Neural progenitor cell (in vitro differentiated cells): ENCODE measurements at regions not wholly inside any gene's neighbourhood (a gene's known extent, or its start where the extent isn't known, plus 50 kb on each side); places are given as distances from the start of the nearest gene placed in this dataset.
"Not testable (repeated sequence)": the region's sequence is repeated elsewhere in the genome, so short reads cannot be mapped to it uniquely, and the experiment has no call there.

Source experiments
- DNase-seq: peaks from one replicate; pipeline ENCODE4 v3.0.0-alpha.2; 2016; ENCODE audit warnings: low spot score
- H2AFZ ChIP-seq: fragments of 200-600 bp; sonication (generic); replicated peaks from 2 replicates; pipeline ENCODE4 v1.6.1; 2016; ENCODE audit warnings: antibody characterized with exemption
- H3F3A ChIP-seq: fragments of 200-600 bp; sonication (generic); 2 replicates; pipeline ENCODE4 v1.6.1; 2016; ENCODE audit warnings: antibody characterized with exemption, low read depth
- H3K27ac ChIP-seq: fragments of 200-600 bp; sonication (generic); 2 replicates; pipeline ENCODE4 v1.5.1; 2016; ENCODE audit warnings: mild to moderate bottlenecking
- H3K27me3 ChIP-seq: fragments of 200-600 bp; sonication (generic); 2 replicates; pipeline ENCODE4 v1.6.1; 2016; ENCODE audit warnings: mild to moderate bottlenecking, moderate library complexity
- H3K36me3 ChIP-seq: fragments of 200-600 bp; sonication (generic); 2 replicates; pipeline ENCODE4 v1.5.1; 2016
- H3K4me1 ChIP-seq: fragments of 200-600 bp; sonication (generic); 2 replicates; pipeline ENCODE4 v1.6.1; 2016; ENCODE audit warnings: mixed run types
- H3K4me2 ChIP-seq: fragments of 200-600 bp; sonication (generic); 2 replicates; pipeline ENCODE4 v1.6.1; 2016
- H3K4me3 ChIP-seq: fragments of 200-600 bp; sonication (generic); 2 replicates; pipeline ENCODE4 v1.5.1; 2016
- H3K79me2 ChIP-seq: fragments of 200-600 bp; sonication (generic); 2 replicates; pipeline ENCODE4 v1.6.1; 2016; ENCODE audit warnings: low read depth
- H3K9ac ChIP-seq: fragments of 200-600 bp; sonication (generic); 2 replicates; pipeline ENCODE4 v1.6.1; 2016
- H3K9me3 ChIP-seq: fragments of 200-600 bp; sonication (generic); 2 replicates; pipeline ENCODE4 v1.5.1; 2016; ENCODE audit warnings: low read depth
- H4K20me1 ChIP-seq: fragments of 200-600 bp; sonication (generic); 2 replicates; pipeline ENCODE4 v1.6.1; 2016; ENCODE audit warnings: low read depth
- H3K27ac Mint-ChIP-seq: 3 replicates; pipeline ENCODE4 v1.8.0; 2021; ENCODE audit warnings: mixed read lengths
- H3K27me3 Mint-ChIP-seq: 2 replicates; pipeline ENCODE4 v1.8.0; 2022; ENCODE audit warnings: low read depth, mild to moderate bottlenecking, inconsistent platforms, moderate library complexity, mixed read lengths; ENCODE audit not compliant: insufficient read depth
- H3K36me3 Mint-ChIP-seq: 3 replicates; pipeline ENCODE4 v1.8.0; 2021; ENCODE audit warnings: mixed read lengths
- H3K4me1 Mint-ChIP-seq: 3 replicates; pipeline ENCODE4 v1.8.0; 2021; ENCODE audit warnings: mixed read lengths
- H3K4me3 Mint-ChIP-seq: 3 replicates; pipeline ENCODE4 v1.8.0; 2021; ENCODE audit warnings: mild to moderate bottlenecking, moderate library complexity, mixed read lengths
- H3K9me3 Mint-ChIP-seq: 3 replicates; pipeline ENCODE4 v1.8.0; 2020; ENCODE audit warnings: mixed read lengths
- EZH2 ChIP-seq: fragments of 200-600 bp; sonication (generic); IDR thresholded peaks from 2 replicates; pipeline ENCODE4 v1.6.1; 2017; ENCODE audit warnings: antibody characterized with exemption, mild to moderate bottlenecking, moderate library complexity
- EZH2phosphoT487 ChIP-seq: fragments of 200-600 bp; sonication (generic); IDR thresholded peaks from 2 replicates; pipeline ENCODE4 v1.6.1; 2017; ENCODE audit warnings: antibody characterized with exemption
- TF ChIP-seq, protein P1 (sequence below): fragments of 200-600 bp; sonication (generic); IDR thresholded peaks from 2 replicates; pipeline ENCODE4 v1.5.1; 2017; ENCODE audit warnings: antibody characterized with exemption, mild to moderate bottlenecking

- Mint-ChIP-seq H3K27ac (no peak overlapping the region), H3K4me3 (no peak overlapping the region), H3K27me3 (peaks cover 1% of the 10 kb centered on the region), H3K9me3 (no peaks in the 10 kb centered on the region), H3K36me3 (no peaks in the 10 kb centered on the region), H3K4me1 (peaks cover 24% of the 10 kb centered on the region)
- Histone ChIP-seq H3K9me3 (no peaks in the 10 kb centered on the region), H3K4me1 (peaks cover 10% of the 10 kb centered on the region), H3K36me3 (no peaks in the 10 kb centered on the region), H2AFZ (no peak overlapping the region), H4K20me1 (no peaks in the 10 kb centered on the region), H3K9ac (no peak overlapping the region), H3K4me2 (no peak overlapping the region), H3K27ac (no peak overlapping the region), H3K4me3 (no peak overlapping the region), H3F3A (no peaks in the 10 kb centered on the region), H3K79me2 (no peaks in the 10 kb centered on the region), H3K27me3 (no peaks in the 10 kb centered on the region)
- DNase-seq = no peak
- TF ChIP-seq EZH2 (no peak), EZH2phosphoT487 (no peak)
- TF ChIP-seq, protein P1, sequence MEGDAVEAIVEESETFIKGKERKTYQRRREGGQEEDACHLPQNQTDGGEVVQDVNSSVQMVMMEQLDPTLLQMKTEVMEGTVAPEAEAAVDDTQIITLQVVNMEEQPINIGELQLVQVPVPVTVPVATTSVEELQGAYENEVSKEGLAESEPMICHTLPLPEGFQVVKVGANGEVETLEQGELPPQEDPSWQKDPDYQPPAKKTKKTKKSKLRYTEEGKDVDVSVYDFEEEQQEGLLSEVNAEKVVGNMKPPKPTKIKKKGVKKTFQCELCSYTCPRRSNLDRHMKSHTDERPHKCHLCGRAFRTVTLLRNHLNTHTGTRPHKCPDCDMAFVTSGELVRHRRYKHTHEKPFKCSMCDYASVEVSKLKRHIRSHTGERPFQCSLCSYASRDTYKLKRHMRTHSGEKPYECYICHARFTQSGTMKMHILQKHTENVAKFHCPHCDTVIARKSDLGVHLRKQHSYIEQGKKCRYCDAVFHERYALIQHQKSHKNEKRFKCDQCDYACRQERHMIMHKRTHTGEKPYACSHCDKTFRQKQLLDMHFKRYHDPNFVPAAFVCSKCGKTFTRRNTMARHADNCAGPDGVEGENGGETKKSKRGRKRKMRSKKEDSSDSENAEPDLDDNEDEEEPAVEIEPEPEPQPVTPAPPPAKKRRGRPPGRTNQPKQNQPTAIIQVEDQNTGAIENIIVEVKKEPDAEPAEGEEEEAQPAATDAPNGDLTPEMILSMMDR = no peak
These were observed 84.0 kb downstream of the NSUN2 start for GRCh38 chr5:6548756-6549285.

DNA sequence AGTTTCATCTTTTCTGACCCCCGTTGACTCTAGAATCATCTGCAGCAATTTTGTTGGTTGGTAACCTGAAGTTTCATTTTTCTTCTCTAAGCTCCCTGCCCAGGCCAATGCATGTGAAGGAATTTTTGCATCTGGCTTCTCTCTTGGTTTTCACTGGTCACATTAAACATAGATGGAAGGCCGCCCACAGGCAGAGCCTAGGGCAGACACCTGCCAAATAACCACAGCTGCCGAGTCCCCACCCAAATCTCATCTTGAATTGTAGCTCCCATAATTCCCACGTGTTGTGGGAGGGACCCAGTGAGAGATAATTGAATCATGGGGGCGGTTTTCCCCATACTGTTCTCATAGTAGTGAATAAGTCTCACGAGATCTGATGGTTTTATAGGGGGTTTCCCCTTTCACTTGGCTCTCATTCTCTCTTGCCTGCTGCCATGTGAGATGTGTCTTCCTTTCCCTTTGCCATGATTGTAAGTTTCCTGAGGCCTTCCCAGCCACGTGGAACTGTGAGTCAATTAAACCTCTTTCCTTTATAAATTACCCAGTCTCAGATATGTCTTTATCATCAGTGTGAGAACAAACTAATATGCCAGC is 84.8 kb downstream of the NSUN2 start:
- not testable (repeated sequence) for H3F3A ChIP-seq, H3K36me3 ChIP-seq, H3K27me3 Mint-ChIP-seq, H4K20me1 ChIP-seq, DNase-seq, H3K79me2 ChIP-seq, H3K27ac Mint-ChIP-seq, H3K27me3 ChIP-seq, H3K4me3 ChIP-seq, H3K4me3 Mint-ChIP-seq, H3K9me3 ChIP-seq, H3K4me2 ChIP-seq, H3K36me3 Mint-ChIP-seq, H3K4me1 ChIP-seq, H3K9me3 Mint-ChIP-seq, H3K27ac ChIP-seq, H3K9ac ChIP-seq, H2AFZ ChIP-seq
- peaks cover 24% of the 10 kb centered on the region for H3K4me1 Mint-ChIP-seq

DNA sequence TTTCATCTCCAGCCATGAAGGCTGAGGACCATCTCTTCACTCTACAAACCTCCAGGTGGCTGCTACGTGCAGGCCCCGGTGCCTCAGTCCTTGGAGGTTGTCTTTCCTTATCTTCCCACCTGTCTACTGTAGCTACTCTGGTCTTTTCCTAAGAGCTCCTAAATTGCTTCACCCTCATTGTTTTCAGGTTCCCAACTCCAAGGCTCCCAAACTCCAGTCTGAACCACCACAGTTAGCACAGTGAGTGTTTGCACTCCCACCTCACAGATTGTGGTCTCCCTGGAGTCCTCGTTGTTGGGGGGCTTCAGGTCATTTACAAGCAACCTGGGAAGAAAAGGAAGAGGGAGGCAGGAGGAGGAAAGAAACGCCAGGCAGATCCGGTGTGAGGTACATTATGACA is 85.3 kb downstream of the NSUN2 start:
- Mint-ChIP-seq H3K36me3 (no peaks in the 10 kb centered on the region), H3K4me3 (no peak overlapping the region), H3K9me3 (no peaks in the 10 kb centered on the region), H3K27me3 (peaks cover 2% of the 10 kb centered on the region), H3K4me1 (peaks cover 24% of the 10 kb centered on the region), H3K27ac (no peak overlapping the region)
- no peaks in the 10 kb centered on the region for H3K36me3 ChIP-seq
- no peaks in the 10 kb centered on the region for H3K27me3 ChIP-seq
- no peaks in the 10 kb centered on the region for H3F3A ChIP-seq
- no peak overlapping the region for H3K27ac ChIP-seq
- H3K4me2 ChIP-seq = no peak overlapping the region
- H3K9ac ChIP-seq = no peak overlapping the region
- H3K4me3 ChIP-seq = no peak overlapping the region
- peaks cover 10% of the 10 kb centered on the region for H3K4me1 ChIP-seq
- TF ChIP-seq EZH2 (no peak), EZH2phosphoT487 (no peak)
- TF ChIP-seq, protein P1 = no peak
- no peaks in the 10 kb centered on the region for H3K9me3 ChIP-seq
- no peak overlapping the region for H2AFZ ChIP-seq
- DNase-seq = no peak
- no peaks in the 10 kb centered on the region for H3K79me2 ChIP-seq
- no peaks in the 10 kb centered on the region for H4K20me1 ChIP-seq

GRCh38 chr5:6545770-6546690 is 86.8 kb downstream of the NSUN2 start:
- Mint-ChIP-seq H3K4me3 (no peak overlapping the region), H3K36me3 (no peaks in the 10 kb centered on the region), H3K4me1 (peaks cover 24% of the 10 kb centered on the region), H3K27me3 (peaks cover 2% of the 10 kb centered on the region), H3K9me3 (no peaks in the 10 kb centered on the region), H3K27ac (no peak overlapping the region)
- H3K79me2 ChIP-seq = no peaks in the 10 kb centered on the region
- no peaks in the 10 kb centered on the region for H3K27me3 ChIP-seq
- H3F3A ChIP-seq = no peaks in the 10 kb centered on the region
- H3K9ac ChIP-seq = no peak overlapping the region
- peak overlapping the region; percentile 52 for H3K4me2 ChIP-seq
- H3K27ac ChIP-seq = no peak overlapping the region
- no peaks in the 10 kb centered on the region for H4K20me1 ChIP-seq
- no peaks in the 10 kb centered on the region for H3K36me3 ChIP-seq
- DNase-seq = peak; percentile 42
- no peak overlapping the region for H2AFZ ChIP-seq
- H3K9me3 ChIP-seq = no peaks in the 10 kb centered on the region
- TF ChIP-seq EZH2 (no peak), EZH2phosphoT487 (no peak)
- TF ChIP-seq, protein P1 = no peak
- no peak overlapping the region for H3K4me3 ChIP-seq
- peaks cover 10% of the 10 kb centered on the region for H3K4me1 ChIP-seq
